ENCODE measurements at regions not wholly inside any gene's neighbourhood (a gene's known extent, or its start where the extent isn't known, plus 50 kb on each side); places are given as distances from the start of the nearest gene placed in this dataset.

GRCh38 chr2:220835583-220835982 is 736.5 kb downstream of the EPHA4 start:
- in situ Hi-C loops (cut with MboI; ENCODE audit: low pct_unique_long_range_greater_than_20kb, low sequenced_read_pairs, unreplicated experiment) = no loop called here
- TF ChIP-seq CTCF (IDR thresholded peaks at IDR 0.05; ENCODE audit: extremely low read depth, insufficient read depth, missing control alignments) = no peak

GRCh38 chr2:220837226-220837625 is 734.9 kb downstream of the EPHA4 start:
- TF ChIP-seq CTCF (IDR thresholded peaks at IDR 0.05; ENCODE audit: extremely low read depth, insufficient read depth, missing control alignments) = no peak
- in situ Hi-C loops (cut with MboI; ENCODE audit: low pct_unique_long_range_greater_than_20kb, low sequenced_read_pairs, unreplicated experiment) = no loop called here
- no peak for DNase-seq (ENCODE audit: low spot score)

More at GRCh38 chr2:220835583-220835982, 736.5 kb downstream of the EPHA4 start:
- no peak for DNase-seq (ENCODE audit: low spot score)

- TF ChIP-seq CTCF (IDR thresholded peaks at IDR 0.05; ENCODE audit: extremely low read depth, insufficient read depth, missing control alignments) = no peak
- DNase-seq (ENCODE audit: low spot score) = no peak
- in situ Hi-C loops (cut with MboI; ENCODE audit: low pct_unique_long_range_greater_than_20kb, low sequenced_read_pairs, unreplicated experiment) = no loop called here
Observed at GRCh38 chr2:220842901-220843665, 729.0 kb downstream of the EPHA4 start.

GRCh38 chr2:220845766-220846273 is 726.3 kb downstream of the EPHA4 start:
- no peak for DNase-seq (ENCODE audit: low spot score)
- no peak for TF ChIP-seq CTCF (IDR thresholded peaks at IDR 0.05; ENCODE audit: extremely low read depth, insufficient read depth, missing control alignments)
- in situ Hi-C loops (cut with MboI; ENCODE audit: low pct_unique_long_range_greater_than_20kb, low sequenced_read_pairs, unreplicated experiment) = no loop called here

- in situ Hi-C loops (cut with MboI; ENCODE audit: low pct_unique_long_range_greater_than_20kb, low sequenced_read_pairs, unreplicated experiment) = no loop called here
- TF ChIP-seq CTCF (IDR thresholded peaks at IDR 0.05; ENCODE audit: extremely low read depth, insufficient read depth, missing control alignments) = no peak
- DNase-seq (ENCODE audit: low spot score) = no peak
Observed at GRCh38 chr2:220847006-220847405, 725.1 kb downstream of the EPHA4 start.

- in situ Hi-C loops (cut with MboI; ENCODE audit: low pct_unique_long_range_greater_than_20kb, low sequenced_read_pairs, unreplicated experiment) = no loop called here
- no peak for DNase-seq (ENCODE audit: low spot score)
- no peak for TF ChIP-seq CTCF (IDR thresholded peaks at IDR 0.05; ENCODE audit: extremely low read depth, insufficient read depth, missing control alignments)
Observed at GRCh38 chr2:220847589-220847988, 724.5 kb downstream of the EPHA4 start.
